ENCODE measurements at regions not wholly inside any gene's neighbourhood (a gene's known extent, or its start where the extent isn't known, plus 50 kb on each side); places are given as distances from the start of the nearest gene placed in this dataset.

DNA sequence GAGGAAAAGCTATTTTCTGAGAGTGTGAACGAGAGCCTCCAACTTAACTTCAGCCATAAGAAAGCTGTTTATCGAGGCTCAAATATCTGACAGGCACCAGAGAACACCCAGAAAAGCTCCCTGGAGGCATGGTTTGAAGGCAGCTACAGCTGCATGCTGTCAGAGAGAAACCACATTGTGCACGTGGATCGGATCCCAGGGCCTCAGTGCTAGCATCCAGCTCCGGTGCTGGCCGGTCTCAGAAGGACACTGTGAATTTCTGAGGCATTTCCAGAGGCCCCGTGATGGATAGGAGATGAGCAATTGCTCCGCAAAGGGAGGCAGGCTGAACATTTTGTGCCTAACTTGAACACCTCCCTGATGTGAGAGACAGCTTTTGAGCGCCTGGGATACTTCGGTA, 315.7 kb downstream of the FGF9 start:
- TF ChIP-seq POLR2A (IDR thresholded peaks at IDR 0.05), result no peak
- TF ChIP-seq, protein P1, sequence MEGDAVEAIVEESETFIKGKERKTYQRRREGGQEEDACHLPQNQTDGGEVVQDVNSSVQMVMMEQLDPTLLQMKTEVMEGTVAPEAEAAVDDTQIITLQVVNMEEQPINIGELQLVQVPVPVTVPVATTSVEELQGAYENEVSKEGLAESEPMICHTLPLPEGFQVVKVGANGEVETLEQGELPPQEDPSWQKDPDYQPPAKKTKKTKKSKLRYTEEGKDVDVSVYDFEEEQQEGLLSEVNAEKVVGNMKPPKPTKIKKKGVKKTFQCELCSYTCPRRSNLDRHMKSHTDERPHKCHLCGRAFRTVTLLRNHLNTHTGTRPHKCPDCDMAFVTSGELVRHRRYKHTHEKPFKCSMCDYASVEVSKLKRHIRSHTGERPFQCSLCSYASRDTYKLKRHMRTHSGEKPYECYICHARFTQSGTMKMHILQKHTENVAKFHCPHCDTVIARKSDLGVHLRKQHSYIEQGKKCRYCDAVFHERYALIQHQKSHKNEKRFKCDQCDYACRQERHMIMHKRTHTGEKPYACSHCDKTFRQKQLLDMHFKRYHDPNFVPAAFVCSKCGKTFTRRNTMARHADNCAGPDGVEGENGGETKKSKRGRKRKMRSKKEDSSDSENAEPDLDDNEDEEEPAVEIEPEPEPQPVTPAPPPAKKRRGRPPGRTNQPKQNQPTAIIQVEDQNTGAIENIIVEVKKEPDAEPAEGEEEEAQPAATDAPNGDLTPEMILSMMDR (IDR thresholded peaks at IDR 0.05), result no peak

All from lower leg skin (tissue), 3 donors.